Muscle layer of colon (tissue), 2 donors: ENCODE measurements at regions not wholly inside any gene's neighbourhood (a gene's known extent, or its start where the extent isn't known, plus 50 kb on each side); places are given as distances from the start of the nearest gene placed in this dataset.
"Not testable (repeated sequence)": the region's sequence is repeated elsewhere in the genome, so short reads cannot be mapped to it uniquely, and the experiment has no call there.

Experiments used
- H3K27ac ChIP-seq: one replicate; pipeline ENCODE4 v1.7.0; 2013; ENCODE audit warnings: low read depth, mild to moderate bottlenecking, low read length, moderate library complexity
- H3K27me3 ChIP-seq, 2 donors: one replicate each; pipeline ENCODE4 v1.7.0; 2013; ENCODE audit warnings: low read length in 2 of 2, mild to moderate bottlenecking in 2 of 2; ENCODE audit not compliant: insufficient read depth in 2 of 2, control insufficient read depth in 1 of 2
- H3K36me3 ChIP-seq: one replicate; pipeline ENCODE4 v1.7.0; 2013; ENCODE audit warnings: mild to moderate bottlenecking, low read length; ENCODE audit not compliant: insufficient read depth
- H3K4me1 ChIP-seq: one replicate; pipeline ENCODE4 v1.7.0; 2013; ENCODE audit warnings: mild to moderate bottlenecking, low read length; ENCODE audit not compliant: insufficient read depth
- H3K4me3 ChIP-seq, 2 donors: one replicate each; pipeline ENCODE4 v1.7.0; 2013; ENCODE audit warnings: low read length in 2 of 2, low read depth in 1 of 2, mild to moderate bottlenecking in 1 of 2, moderate library complexity in 1 of 2
- H3K9ac ChIP-seq: one replicate; pipeline ENCODE4 v1.7.0; 2013; ENCODE audit warnings: low read length
- H3K9me3 ChIP-seq: one replicate; pipeline ENCODE4 v1.7.0; 2013; ENCODE audit warnings: mild to moderate bottlenecking, low read length
- donor health status: abdominal sarcoma.
- donor health status: Adenocarcinoma of cecum.

DNA sequence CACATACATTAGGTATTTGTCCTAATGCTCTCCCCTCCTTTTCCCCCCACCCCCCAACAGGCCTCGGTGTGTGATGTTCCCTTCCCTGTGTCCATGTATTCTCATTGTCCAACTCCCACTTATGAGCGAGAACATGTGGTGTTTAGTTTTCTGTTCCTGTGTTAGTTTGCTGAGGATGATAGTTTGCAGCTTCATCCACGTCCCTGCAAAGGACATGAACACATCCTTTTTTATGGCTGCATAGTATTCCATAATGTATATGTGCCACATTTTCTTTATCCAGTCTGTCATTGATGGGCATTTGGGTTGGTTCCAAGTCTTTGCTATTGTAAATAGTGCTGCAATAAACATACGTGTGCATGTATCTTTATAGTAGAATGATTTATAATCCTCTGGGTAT is 171.0 kb downstream of the HMHB1 start:
- not testable (repeated sequence) for H3K4me3 ChIP-seq, H3K9me3 ChIP-seq, H3K36me3 ChIP-seq, H3K4me1 ChIP-seq, H3K27me3 ChIP-seq, H3K9ac ChIP-seq, H3K27ac ChIP-seq

DNA sequence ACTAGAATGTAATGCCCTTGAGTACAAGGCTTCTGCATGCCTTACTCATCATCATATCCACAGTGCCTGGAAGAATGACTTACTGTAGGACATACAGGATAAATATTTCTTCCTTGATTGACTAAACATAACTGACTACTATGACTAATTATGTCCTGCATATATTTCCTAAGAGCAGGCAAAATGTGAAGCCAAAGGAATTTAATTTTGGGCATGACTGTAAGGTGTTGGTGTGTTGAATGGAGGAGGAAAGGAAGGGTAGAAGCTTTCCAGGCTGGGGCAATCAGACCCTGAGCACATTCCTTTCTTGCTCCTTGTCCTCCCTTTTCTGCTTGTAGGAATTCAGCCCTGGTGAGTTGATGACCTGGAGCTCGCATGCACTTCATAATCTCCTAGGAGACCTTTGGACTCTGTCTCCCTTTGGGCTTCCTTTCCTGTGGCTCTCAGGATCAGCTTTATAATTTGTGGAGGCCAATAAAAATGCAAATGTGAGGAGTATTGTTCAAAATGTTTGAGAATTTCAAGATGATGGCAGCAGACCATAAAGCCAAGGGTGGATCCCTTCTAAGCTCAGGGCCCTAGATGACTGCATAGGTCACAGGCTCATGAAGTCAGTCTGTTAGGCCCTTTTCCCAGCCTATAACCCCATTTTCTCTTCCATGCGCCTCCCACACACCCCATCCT is 174.0 kb downstream of the HMHB1 start:
- Histone ChIP-seq H3K27me3 (no peaks in the 10 kb centered on the region), H3K9ac (no peak overlapping the region), H3K27ac (no peak overlapping the region)

DNA sequence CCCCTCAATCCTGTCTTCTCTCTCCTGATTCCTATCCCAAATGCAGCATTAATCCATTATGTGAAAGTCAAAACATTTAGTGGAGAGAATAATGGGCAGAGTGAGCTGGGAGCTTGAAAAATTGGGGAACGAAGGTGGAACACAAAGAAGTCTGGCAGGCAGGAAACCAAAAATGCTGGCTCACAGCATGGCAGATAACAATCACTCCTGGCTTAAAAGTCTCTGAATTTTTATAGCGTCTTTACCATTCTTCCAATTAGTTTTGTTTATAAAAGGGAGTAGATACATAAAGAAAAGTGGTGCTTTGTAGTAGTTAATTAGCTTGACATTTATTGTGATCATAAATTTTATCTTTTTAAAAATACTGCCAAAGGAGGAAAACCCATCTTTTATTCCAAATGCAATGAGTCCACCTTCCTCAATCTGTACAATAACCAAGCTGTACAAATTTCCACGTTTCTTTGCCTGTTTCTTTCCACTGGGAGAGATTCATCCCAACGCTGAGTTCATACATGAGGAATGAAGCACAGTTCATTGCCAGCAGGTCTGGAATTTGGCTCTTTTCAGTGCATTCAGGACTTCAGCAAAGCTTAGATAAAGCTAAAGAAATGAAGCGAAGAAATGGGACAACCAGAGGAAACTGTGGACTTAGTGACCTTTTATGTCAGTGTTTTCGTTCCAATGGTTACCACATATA is 174.7 kb downstream of the HMHB1 start:
- H3K27ac ChIP-seq: no peak overlapping the region
- H3K9ac ChIP-seq: no peak overlapping the region
- no peaks in the 10 kb centered on the region for H3K27me3 ChIP-seq
- H3K4me1 ChIP-seq: no peaks in the 10 kb centered on the region
- H3K4me3 ChIP-seq: no peak overlapping the region
- H3K36me3 ChIP-seq: no peaks in the 10 kb centered on the region
- H3K9me3 ChIP-seq: no peaks in the 10 kb centered on the region

More for the DNA sequence above, 174.0 kb downstream of the HMHB1 start:
- Histone ChIP-seq H3K36me3 (no peaks in the 10 kb centered on the region), H3K4me3 (no peak overlapping the region), H3K4me1 (no peaks in the 10 kb centered on the region), H3K9me3 (no peaks in the 10 kb centered on the region)

DNA sequence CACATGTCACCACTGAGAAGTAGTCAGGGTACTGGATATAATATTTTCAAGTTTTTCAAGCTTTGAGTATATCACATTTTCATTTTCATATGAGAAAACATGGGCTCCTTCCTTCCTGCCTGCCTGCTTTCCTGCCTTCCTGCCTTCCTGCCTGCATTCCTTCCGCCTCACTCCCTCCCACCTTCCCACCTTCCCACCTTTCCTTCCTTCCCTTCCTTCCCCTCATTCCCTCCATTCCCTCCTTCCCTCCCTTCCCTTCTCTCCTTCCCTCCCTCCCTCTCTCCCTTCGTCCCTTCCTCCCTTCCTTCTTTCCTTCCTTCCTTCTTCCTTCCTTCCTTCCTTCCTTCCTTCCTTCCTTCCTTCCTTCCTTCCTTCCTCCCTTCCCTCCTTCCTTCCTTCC is 175.3 kb downstream of the HMHB1 start:
- Histone ChIP-seq H3K36me3 (no peaks in the 10 kb centered on the region), H3K27me3 (no peaks in the 10 kb centered on the region), H3K4me1 (no peaks in the 10 kb centered on the region), H3K4me3 (no peak overlapping the region), H3K27ac (no peak overlapping the region), H3K9ac (no peak overlapping the region), H3K9me3 (no peaks in the 10 kb centered on the region)

DNA sequence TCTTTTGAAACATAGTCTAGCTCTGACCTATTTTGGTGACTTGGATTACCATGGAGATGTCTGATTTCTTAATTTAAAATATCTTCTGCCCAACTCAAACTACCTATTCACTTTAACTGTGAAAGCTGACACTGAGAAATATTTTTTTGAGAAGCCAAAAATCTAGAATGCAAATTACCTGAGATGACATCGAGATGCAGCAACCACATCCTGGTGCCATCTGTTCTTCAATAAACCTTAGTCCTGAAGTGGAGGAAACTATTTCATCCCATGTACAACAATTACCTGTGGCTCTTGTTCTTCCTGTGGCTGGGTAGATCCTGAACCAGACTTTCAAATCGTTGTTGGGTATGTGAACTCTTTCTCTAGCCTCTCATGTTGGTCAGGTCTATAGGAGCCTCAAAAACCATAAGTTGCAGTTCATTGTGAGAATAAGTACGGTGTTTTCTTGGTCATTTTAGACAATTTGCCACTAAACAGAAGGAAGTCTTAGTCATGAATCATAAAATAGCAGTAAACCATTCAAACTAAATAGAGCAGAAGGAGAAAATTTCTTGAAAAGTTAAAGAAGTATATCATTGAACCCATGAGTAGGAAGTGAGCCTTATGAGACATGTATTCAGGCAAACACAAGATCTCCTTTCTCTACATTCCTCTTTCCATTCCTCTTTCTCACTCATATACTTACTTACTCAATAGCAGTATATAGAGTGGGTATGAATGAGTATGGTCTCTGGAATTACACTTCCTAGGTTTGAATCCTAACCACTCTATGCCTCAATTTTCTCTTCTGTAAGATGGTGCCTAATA is 176.0 kb downstream of the HMHB1 start:
- H3K27ac ChIP-seq: no peak overlapping the region
- no peaks in the 10 kb centered on the region for H3K36me3 ChIP-seq
- H3K4me3 ChIP-seq: no peak overlapping the region
- H3K9me3 ChIP-seq: no peaks in the 10 kb centered on the region
- H3K9ac ChIP-seq: no peak overlapping the region
- no peaks in the 10 kb centered on the region for H3K4me1 ChIP-seq
- no peaks in the 10 kb centered on the region for H3K27me3 ChIP-seq

DNA sequence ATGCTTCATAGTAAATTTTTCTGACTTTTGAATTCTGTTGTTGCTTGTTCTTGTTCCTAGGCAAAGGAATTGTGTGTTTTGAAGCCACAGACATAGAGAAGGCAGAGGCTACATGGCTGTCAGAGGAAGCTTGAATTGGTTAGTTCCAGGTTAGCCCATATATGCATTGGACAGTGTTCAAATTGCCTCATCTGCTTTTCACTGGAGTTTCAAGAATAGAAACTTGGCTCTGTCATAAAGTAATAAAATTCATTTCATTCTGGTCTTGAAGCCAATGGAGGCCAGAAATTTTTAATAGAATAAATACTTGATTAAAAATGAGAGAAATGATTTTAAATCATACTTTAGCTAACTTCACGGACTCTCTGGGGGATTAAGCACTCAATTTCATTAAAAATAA is 178.0 kb downstream of the YIPF5 start:
- no peaks in the 10 kb centered on the region for H3K9me3 ChIP-seq
- no peak overlapping the region for H3K9ac ChIP-seq
- H3K36me3 ChIP-seq: no peaks in the 10 kb centered on the region
- H3K4me3 ChIP-seq: no peak overlapping the region
- no peaks in the 10 kb centered on the region for H3K4me1 ChIP-seq
- no peaks in the 10 kb centered on the region for H3K27me3 ChIP-seq
- H3K27ac ChIP-seq: no peak overlapping the region

DNA sequence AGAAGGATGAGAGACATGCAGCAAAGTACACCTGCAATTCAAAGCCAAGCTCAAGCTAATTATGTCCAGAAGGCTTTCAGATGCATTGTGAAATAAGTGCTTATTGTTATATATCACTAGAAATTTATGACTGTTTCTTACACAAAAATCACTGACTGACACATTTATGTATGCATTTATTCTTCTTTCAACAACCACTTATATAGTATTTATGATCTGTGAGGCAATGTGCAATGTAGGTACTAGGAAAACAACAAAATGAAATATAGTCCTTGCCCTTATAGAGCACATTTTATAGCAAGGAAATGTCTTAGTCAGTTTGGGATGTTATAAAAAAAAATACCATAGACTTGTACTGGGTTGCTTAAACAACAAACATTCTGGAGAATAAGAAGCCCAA is 167.6 kb downstream of the YIPF5 start:
- H3K4me1 ChIP-seq: no peaks in the 10 kb centered on the region
- no peaks in the 10 kb centered on the region for H3K36me3 ChIP-seq
- no peak overlapping the region for H3K27ac ChIP-seq
- no peak overlapping the region for H3K4me3 ChIP-seq
- no peaks in the 10 kb centered on the region for H3K9me3 ChIP-seq
- H3K9ac ChIP-seq: no peak overlapping the region
- H3K27me3 ChIP-seq: no peaks in the 10 kb centered on the region

DNA sequence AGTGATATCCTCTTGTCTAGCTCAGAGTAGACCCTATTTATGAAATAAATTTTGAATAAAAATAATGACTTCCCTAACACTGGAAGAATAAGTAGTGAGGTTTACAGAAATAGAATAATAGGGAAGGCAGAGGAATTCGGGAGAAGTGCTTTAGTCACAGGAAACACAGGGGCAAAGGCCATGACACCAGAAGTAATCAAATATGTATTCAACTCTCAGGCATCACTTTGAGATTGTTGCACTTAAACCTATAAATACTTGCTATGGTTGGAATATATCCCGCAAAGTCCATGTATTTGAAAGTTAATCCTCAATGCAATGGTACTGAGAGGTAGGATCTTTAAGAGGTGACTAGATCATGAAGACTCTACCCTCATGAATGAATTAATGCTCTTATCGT is 166.8 kb downstream of the YIPF5 start:
- Histone ChIP-seq H3K9me3 (no peaks in the 10 kb centered on the region), H3K9ac (no peak overlapping the region), H3K27ac (no peak overlapping the region), H3K36me3 (no peaks in the 10 kb centered on the region), H3K27me3 (no peaks in the 10 kb centered on the region), H3K4me3 (no peak overlapping the region), H3K4me1 (no peaks in the 10 kb centered on the region)

DNA sequence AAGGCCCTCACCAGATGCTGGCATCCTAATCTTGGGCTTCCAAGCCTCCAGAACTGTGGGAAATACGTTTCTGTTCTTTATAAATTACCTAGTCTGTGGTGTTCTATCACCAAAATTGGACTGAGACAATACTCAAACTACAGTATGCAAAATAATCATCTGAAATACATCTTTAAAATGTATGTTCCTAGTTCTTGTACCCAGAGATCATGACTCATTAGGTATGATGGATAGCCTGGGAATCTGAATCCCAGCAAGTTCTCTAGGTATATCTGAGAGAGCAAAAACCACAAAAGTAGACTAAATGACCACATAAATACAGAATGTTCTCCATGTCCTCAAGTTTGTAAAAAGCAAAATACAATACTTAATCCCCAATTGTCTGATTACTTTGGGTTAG is 166.3 kb downstream of the YIPF5 start:
- H3K27me3 ChIP-seq: no peaks in the 10 kb centered on the region
- no peak overlapping the region for H3K9ac ChIP-seq
- no peak overlapping the region for H3K4me3 ChIP-seq
- H3K27ac ChIP-seq: no peak overlapping the region
- no peaks in the 10 kb centered on the region for H3K36me3 ChIP-seq
- no peaks in the 10 kb centered on the region for H3K9me3 ChIP-seq
- no peaks in the 10 kb centered on the region for H3K4me1 ChIP-seq

DNA sequence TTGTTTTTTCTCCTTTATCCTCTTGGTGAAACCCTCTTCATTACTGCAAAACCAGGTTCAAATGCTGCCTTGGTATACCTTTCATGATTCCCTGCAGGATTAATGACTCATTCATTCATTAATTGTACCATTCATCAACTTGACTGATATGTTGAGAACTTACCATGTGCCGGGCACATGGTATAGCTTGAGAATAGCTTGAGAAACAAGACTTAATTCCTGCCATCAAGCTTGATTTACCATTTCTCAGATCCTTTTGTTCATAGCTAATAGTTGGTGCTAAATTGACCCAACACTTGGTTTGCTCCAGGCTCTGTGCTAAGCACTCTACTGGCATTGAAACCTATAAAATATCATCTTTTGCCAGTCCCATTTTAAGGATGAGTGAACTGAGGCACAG is 165.7 kb downstream of the YIPF5 start:
- H3K4me1 ChIP-seq: no peaks in the 10 kb centered on the region
- H3K9ac ChIP-seq: no peak overlapping the region
- H3K9me3 ChIP-seq: no peaks in the 10 kb centered on the region
- H3K4me3 ChIP-seq: no peak overlapping the region
- H3K36me3 ChIP-seq: no peaks in the 10 kb centered on the region
- no peaks in the 10 kb centered on the region for H3K27me3 ChIP-seq
- no peak overlapping the region for H3K27ac ChIP-seq

DNA sequence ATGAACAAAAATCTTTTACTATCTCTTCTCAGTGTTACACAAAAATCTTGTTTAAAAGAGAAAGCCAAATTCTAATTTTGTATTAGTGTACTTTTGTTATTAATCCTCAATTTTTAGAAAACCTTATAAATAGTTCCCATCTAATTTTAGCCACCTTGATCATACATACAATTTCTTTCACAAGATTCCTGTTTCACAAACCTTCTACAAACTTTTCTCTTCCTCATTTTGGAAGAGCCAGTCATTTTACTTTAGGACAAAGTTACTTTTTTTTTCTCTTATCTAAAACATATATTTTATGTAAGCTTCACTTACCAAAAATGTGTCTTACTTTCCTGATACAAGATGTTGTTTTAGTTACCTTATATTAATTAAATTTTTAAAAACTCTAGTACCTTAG is 161.3 kb downstream of the YIPF5 start:
- H3K4me1 ChIP-seq: no peaks in the 10 kb centered on the region
- no peak overlapping the region for H3K27ac ChIP-seq
- no peaks in the 10 kb centered on the region for H3K9me3 ChIP-seq
- H3K4me3 ChIP-seq: no peak overlapping the region
- H3K36me3 ChIP-seq: no peaks in the 10 kb centered on the region
- H3K27me3 ChIP-seq: no peaks in the 10 kb centered on the region
- no peak overlapping the region for H3K9ac ChIP-seq
